Mesenchymal stem cell (in vitro differentiated cells and primary cell): ENCODE measurements at regions not wholly inside any gene's neighbourhood (a gene's known extent, or its start where the extent isn't known, plus 50 kb on each side); places are given as distances from the start of the nearest gene placed in this dataset.
A peak's percentile ranks its signal among the peaks of the same experiment; 100 is the strongest.

Experiments
- DNase-seq: peaks from one replicate; pipeline ENCODE4 v3.0.0-alpha.2; 2013
- H2AFZ ChIP-seq: one replicate; pipeline ENCODE4 v1.6.1; 2013; ENCODE audit warnings: low read depth, mild to moderate bottlenecking, control low read depth, inconsistent platforms, low read length, moderate library complexity
- H2AK5ac ChIP-seq: 2 replicates; pipeline ENCODE4 v1.6.1; 2013; ENCODE audit warnings: low read length, moderate library complexity, mild to moderate bottlenecking, inconsistent platforms; ENCODE audit not compliant: severe bottlenecking
- H2BK120ac ChIP-seq: one replicate; pipeline ENCODE4 v1.6.1; 2013; ENCODE audit warnings: low read depth, mild to moderate bottlenecking, inconsistent platforms, low read length, moderate library complexity
- H2BK12ac ChIP-seq, 2 experiments: one replicate each; pipeline ENCODE4 v1.6.1; 2013; ENCODE audit warnings: inconsistent platforms in 2 of 2, low read length in 2 of 2, mild to moderate bottlenecking in 2 of 2, moderate library complexity in 2 of 2, control low read depth in 1 of 2
- H2BK15ac ChIP-seq: one replicate; pipeline ENCODE4 v1.6.1; 2013; ENCODE audit warnings: mild to moderate bottlenecking, low read depth, inconsistent platforms; ENCODE audit not compliant: poor library complexity, severe bottlenecking
- H2BK5ac ChIP-seq: 2 replicates; pipeline ENCODE4 v1.6.1; 2013; ENCODE audit warnings: low read depth, mild to moderate bottlenecking, low read length, control low read depth, inconsistent platforms; ENCODE audit not compliant: poor library complexity, severe bottlenecking
- H3K14ac ChIP-seq, 2 experiments: one replicate each; pipeline ENCODE4 v1.6.1; 2013; ENCODE audit warnings: inconsistent platforms in 2 of 2, low read length in 2 of 2, control low read depth in 1 of 2, mild to moderate bottlenecking in 1 of 2, moderate library complexity in 1 of 2
- H3K18ac ChIP-seq, 2 experiments: one replicate each; pipeline ENCODE4 v1.6.1; 2013; ENCODE audit warnings: inconsistent platforms in 2 of 2, low read length in 2 of 2, control low read depth in 1 of 2, low read depth in 1 of 2, mild to moderate bottlenecking in 1 of 2
- H3K23ac ChIP-seq, 2 experiments: one replicate each; pipeline ENCODE4 v1.6.1; 2013; ENCODE audit warnings: inconsistent platforms in 2 of 2, low read length in 2 of 2, mild to moderate bottlenecking in 2 of 2, moderate library complexity in 2 of 2, control low read depth in 1 of 2
- H3K27ac ChIP-seq: 2 replicates; pipeline ENCODE4 v1.5.1; 2013; ENCODE audit warnings: mild to moderate bottlenecking, moderate library complexity, low read length, control low read depth, inconsistent platforms; ENCODE audit not compliant: poor library complexity, severe bottlenecking
- H3K27me3 ChIP-seq, 2 experiments: 2 replicates each; pipeline versions ENCODE4 v1.6.1 to v1.7.0; 2013; ENCODE audit warnings: low read length in 2 of 2, mild to moderate bottlenecking in 2 of 2, moderate library complexity in 2 of 2, control low read depth in 1 of 2, inconsistent platforms in 1 of 2; ENCODE audit not compliant: control insufficient read depth in 1 of 2, insufficient read depth in 1 of 2
- H3K36me3 ChIP-seq, 2 experiments: 2 replicates each; pipeline versions ENCODE4 v1.6.1 to v1.7.0; 2013; ENCODE audit warnings: low read length in 2 of 2, control low read depth in 1 of 2, inconsistent platforms in 1 of 2, low read depth in 1 of 2, mild to moderate bottlenecking in 1 of 2; ENCODE audit not compliant: insufficient read depth in 2 of 2, control insufficient read depth in 1 of 2
- H3K4ac ChIP-seq, 2 experiments: one replicate each; pipeline ENCODE4 v1.6.1; 2013; ENCODE audit warnings: inconsistent platforms in 2 of 2, low read length in 2 of 2, mild to moderate bottlenecking in 2 of 2, moderate library complexity in 2 of 2, control low read depth in 1 of 2, low read depth in 1 of 2
- H3K4me1 ChIP-seq: 2 replicates; pipeline ENCODE4 v1.6.1; 2013; ENCODE audit warnings: low read depth, low read length, control low read depth; ENCODE audit not compliant: control insufficient read depth, insufficient read depth
- H3K4me2 ChIP-seq: 2 replicates; pipeline ENCODE4 v1.6.1; 2013; ENCODE audit warnings: low read length, mild to moderate bottlenecking, inconsistent platforms; ENCODE audit not compliant: poor library complexity, severe bottlenecking
- H3K4me3 ChIP-seq, 2 experiments: 2 replicates each; pipeline versions ENCODE4 v1.5.1 to v1.7.0; 2013; ENCODE audit warnings: low read length in 2 of 2, mild to moderate bottlenecking in 2 of 2, control low read depth in 1 of 2, low read depth in 1 of 2; ENCODE audit not compliant: insufficient read depth in 1 of 2
- H3K79me1 ChIP-seq: replicated peaks from 2 replicates; pipeline ENCODE4 v1.6.1; 2013; ENCODE audit warnings: mild to moderate bottlenecking, control low read depth, low read length, inconsistent platforms; ENCODE audit not compliant: poor library complexity, severe bottlenecking
- H3K9ac ChIP-seq: 2 replicates; pipeline ENCODE4 v1.7.0; 2013; ENCODE audit warnings: mild to moderate bottlenecking, low read length, moderate library complexity
- H3K9me3 ChIP-seq: 2 replicates; pipeline ENCODE4 v1.7.0; 2013; ENCODE audit warnings: mild to moderate bottlenecking, low read length; ENCODE audit not compliant: control insufficient read depth
- H4K8ac ChIP-seq: one replicate; pipeline ENCODE4 v1.6.1; 2013; ENCODE audit warnings: inconsistent platforms, mild to moderate bottlenecking, low read length, moderate library complexity
- H4K91ac ChIP-seq: one replicate; pipeline ENCODE4 v1.6.1; 2013; ENCODE audit warnings: mild to moderate bottlenecking, low read length, inconsistent platforms
- WGBS: methylation state at CpG from one replicate; pipeline ENCODE4 v1.1.7; 2013; ENCODE audit warnings: mixed read lengths; 5-methylcytosine and 5-hydroxymethylcytosine counted together

GRCh38 chr6:19137505-19137904, 699.7 kb upstream of the ID4 start:
- Histone ChIP-seq H2AK5ac (no peak overlapping the region), H3K9me3 (peaks cover 3% of the 10 kb centered on the region), H4K8ac (no peak overlapping the region), H3K18ac (no peak overlapping the region), H3K4me3 (no peak overlapping the region), H2BK15ac (no peak overlapping the region), H2BK120ac (no peak overlapping the region), H3K23ac (no peak overlapping the region), H2BK12ac (no peak overlapping the region), H3K36me3 (no peaks in the 10 kb centered on the region), H2AFZ (no peak overlapping the region), H3K79me1 (no peaks in the 10 kb centered on the region), H3K4me1 (no peaks in the 10 kb centered on the region), H3K14ac (no peak overlapping the region), H3K4ac (no peak overlapping the region), H2BK5ac (no peak overlapping the region), H3K27ac (no peak overlapping the region), H3K27me3 (no peaks in the 10 kb centered on the region), H4K91ac (no peak overlapping the region), H3K4me2 (no peak overlapping the region), H3K9ac (no peak overlapping the region)
- DNase-seq = no peak
- 35% methylated on average over 4 of the region's 4 CpGs for WGBS

- Histone ChIP-seq H4K91ac (no peak overlapping the region), H4K8ac (no peak overlapping the region), H3K4me3 (no peak overlapping the region), H3K9me3 (no peaks in the 10 kb centered on the region), H2BK5ac (no peak overlapping the region), H3K23ac (no peak overlapping the region), H2BK120ac (no peak overlapping the region), H3K14ac (no peak overlapping the region), H3K27ac (no peak overlapping the region), H2BK15ac (no peak overlapping the region), H2BK12ac (no peak overlapping the region), H3K4me1 (no peaks in the 10 kb centered on the region), H2AFZ (no peak overlapping the region), H3K18ac (no peak overlapping the region), H3K27me3 (no peaks in the 10 kb centered on the region), H3K79me1 (no peaks in the 10 kb centered on the region), H3K36me3 (no peaks in the 10 kb centered on the region), H3K9ac (no peak overlapping the region), H3K4me2 (no peak overlapping the region), H2AK5ac (no peak overlapping the region), H3K4ac (no peak overlapping the region)
- WGBS = 87% methylated on average over 5 of the region's 5 CpGs
- DNase-seq = no peak
Observed at GRCh38 chr6:19142275-19142674, 694.9 kb upstream of the ID4 start.

- Histone ChIP-seq H2BK12ac (no peak overlapping the region), H3K23ac (no peak overlapping the region), H3K4me1 (no peaks in the 10 kb centered on the region), H3K27ac (no peak overlapping the region), H3K4me3 (no peak overlapping the region), H3K4ac (no peak overlapping the region), H3K9ac (no peak overlapping the region), H2BK5ac (no peak overlapping the region), H3K79me1 (no peaks in the 10 kb centered on the region), H3K36me3 (no peaks in the 10 kb centered on the region), H4K91ac (no peak overlapping the region), H4K8ac (no peak overlapping the region), H3K14ac (no peak overlapping the region), H2AK5ac (no peak overlapping the region), H3K18ac (no peak overlapping the region), H3K9me3 (no peaks in the 10 kb centered on the region), H2AFZ (no peak overlapping the region), H2BK15ac (no peak overlapping the region), H2BK120ac (no peak overlapping the region), H3K4me2 (no peak overlapping the region), H3K27me3 (no peaks in the 10 kb centered on the region)
- no peak for DNase-seq
- 78% methylated on average over 3 of the region's 3 CpGs for WGBS
Observed at GRCh38 chr6:19150307-19150706, 686.9 kb upstream of the ID4 start.

GRCh38 chr6:19153270-19153980, 683.7 kb upstream of the ID4 start:
- Histone ChIP-seq H3K79me1 (no peaks in the 10 kb centered on the region), H2BK12ac (no peak overlapping the region), H2AK5ac (no peak overlapping the region), H3K18ac (no peak overlapping the region), H3K4ac (no peak overlapping the region), H2BK15ac (no peak overlapping the region), H2BK120ac (no peak overlapping the region), H3K23ac (no peak overlapping the region), H3K4me2 (no peak overlapping the region), H4K8ac (no peak overlapping the region), H2AFZ (no peak overlapping the region), H3K9ac (peak overlapping the region; percentile 64), H3K36me3 (no peaks in the 10 kb centered on the region), H2BK5ac (no peak overlapping the region), H3K27me3 (no peaks in the 10 kb centered on the region), H4K91ac (no peak overlapping the region), H3K9me3 (no peaks in the 10 kb centered on the region), H3K4me3 (peak overlapping the region in 1 of 2 experiments; percentile 49), H3K14ac (no peak overlapping the region), H3K4me1 (no peaks in the 10 kb centered on the region), H3K27ac (no peak overlapping the region)
- no peak for DNase-seq
- WGBS = 91% methylated on average over 3 of the region's 7 CpGs
